GM06990 (cell line): ENCODE measurements at regions not wholly inside any gene's neighbourhood (a gene's known extent, or its start where the extent isn't known, plus 50 kb on each side); places are given as distances from the start of the nearest gene placed in this dataset.
"Not testable (repeated sequence)": the region's sequence is repeated elsewhere in the genome, so short reads cannot be mapped to it uniquely, and the experiment has no call there.

ENCODE experiments used
- DNase-seq: peaks from one replicate; pipeline ENCODE4 v3.0.0-alpha.2; 2011; ENCODE audit not compliant: insufficient read length; ENCODE audit errors: extremely low read depth
- H3K27me3 ChIP-seq: replicated peaks from 2 replicates; pipeline ENCODE4 v1.6.0; 2011; ENCODE audit warnings: low read length; ENCODE audit not compliant: control insufficient read depth, insufficient read depth
- H3K36me3 ChIP-seq: 2 replicates; pipeline ENCODE4 v1.5.1; 2011; ENCODE audit warnings: low read length; ENCODE audit not compliant: control insufficient read depth, insufficient read depth
- H3K4me3 ChIP-seq: replicated peaks from 2 replicates; pipeline ENCODE4 v1.5.1; 2011; ENCODE audit warnings: low read depth, mild to moderate bottlenecking, control low read depth, low read length
- TF ChIP-seq, protein P1 (sequence below): IDR thresholded peaks from 2 replicates; pipeline ENCODE4 v1.5.1; 2011; ENCODE audit warnings: low read length, control low read depth, mild to moderate bottlenecking, inconsistent platforms; ENCODE audit not compliant: insufficient read depth, poor library complexity, severe bottlenecking

DNA sequence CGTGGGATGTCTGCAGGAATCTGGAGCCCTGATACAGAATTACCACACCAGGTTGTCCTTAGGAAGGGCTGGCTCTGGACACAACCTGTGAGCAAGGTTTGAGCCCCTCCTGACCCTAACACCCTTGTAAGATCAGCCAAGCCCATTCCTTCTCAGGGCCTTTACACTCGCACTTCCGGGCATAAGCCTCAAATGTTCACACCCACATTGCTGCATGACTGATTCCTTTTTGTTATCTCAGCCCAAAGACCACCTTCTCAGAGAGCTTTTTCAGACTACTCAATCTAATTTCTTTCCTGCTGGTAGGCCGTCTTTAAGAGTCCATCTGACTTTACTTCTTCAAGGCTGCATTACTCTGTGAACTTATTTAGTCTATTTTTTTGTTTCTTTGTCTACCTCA, 464.0 kb upstream of the SPRED2 start:
- no peak for DNase-seq
- TF ChIP-seq, protein P1, sequence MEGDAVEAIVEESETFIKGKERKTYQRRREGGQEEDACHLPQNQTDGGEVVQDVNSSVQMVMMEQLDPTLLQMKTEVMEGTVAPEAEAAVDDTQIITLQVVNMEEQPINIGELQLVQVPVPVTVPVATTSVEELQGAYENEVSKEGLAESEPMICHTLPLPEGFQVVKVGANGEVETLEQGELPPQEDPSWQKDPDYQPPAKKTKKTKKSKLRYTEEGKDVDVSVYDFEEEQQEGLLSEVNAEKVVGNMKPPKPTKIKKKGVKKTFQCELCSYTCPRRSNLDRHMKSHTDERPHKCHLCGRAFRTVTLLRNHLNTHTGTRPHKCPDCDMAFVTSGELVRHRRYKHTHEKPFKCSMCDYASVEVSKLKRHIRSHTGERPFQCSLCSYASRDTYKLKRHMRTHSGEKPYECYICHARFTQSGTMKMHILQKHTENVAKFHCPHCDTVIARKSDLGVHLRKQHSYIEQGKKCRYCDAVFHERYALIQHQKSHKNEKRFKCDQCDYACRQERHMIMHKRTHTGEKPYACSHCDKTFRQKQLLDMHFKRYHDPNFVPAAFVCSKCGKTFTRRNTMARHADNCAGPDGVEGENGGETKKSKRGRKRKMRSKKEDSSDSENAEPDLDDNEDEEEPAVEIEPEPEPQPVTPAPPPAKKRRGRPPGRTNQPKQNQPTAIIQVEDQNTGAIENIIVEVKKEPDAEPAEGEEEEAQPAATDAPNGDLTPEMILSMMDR, result no peak
- Histone ChIP-seq H3K27me3 (no peaks in the 10 kb centered on the region; the same call in 1 of the 2 replicates), H3K4me3 (no peak overlapping the region), H3K36me3 (no peaks in the 10 kb centered on the region)

DNA sequence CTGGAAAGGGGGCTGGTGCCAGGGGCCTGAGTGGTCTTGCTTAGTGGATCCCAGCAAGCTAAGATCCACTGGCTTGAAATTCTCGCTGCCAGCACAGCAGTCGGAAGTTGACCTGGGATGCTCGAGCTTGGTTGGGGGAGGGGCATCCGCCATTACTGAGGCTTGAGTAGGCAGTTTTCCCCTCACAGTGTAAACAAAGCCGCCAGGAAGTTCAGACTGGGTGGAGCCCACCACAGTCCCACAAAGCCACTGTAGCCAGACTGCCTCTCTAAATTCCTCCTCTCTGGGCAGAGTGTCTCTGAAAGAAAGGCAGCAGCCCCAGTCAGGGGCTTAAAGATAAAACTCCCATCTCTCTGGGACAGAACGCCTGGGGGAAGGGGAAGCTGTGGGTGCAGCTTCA, 457.7 kb upstream of the SPRED2 start:
- H3K4me3 ChIP-seq, H3K27me3 ChIP-seq, H3K36me3 ChIP-seq, DNase-seq: not testable (repeated sequence)

DNA sequence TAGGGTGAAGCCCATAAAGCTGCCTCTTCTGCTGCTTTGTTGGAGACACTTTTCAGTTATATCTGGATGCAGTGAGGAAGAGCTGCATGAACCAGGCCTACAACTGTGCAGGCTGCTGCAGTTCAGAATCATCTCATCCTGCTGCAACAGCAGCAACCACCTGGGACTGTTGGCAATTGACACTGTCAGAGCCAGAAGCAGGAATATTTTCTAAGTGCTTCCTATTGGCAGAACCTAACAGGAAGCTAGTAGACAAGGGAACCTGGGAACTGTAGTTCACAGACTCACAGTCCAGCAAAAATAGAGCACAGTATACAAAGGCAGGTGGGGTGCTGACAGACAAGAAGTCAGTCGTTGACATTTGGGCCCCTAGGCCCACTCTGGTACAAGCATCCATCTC, 452.9 kb upstream of the SPRED2 start:
- Histone ChIP-seq H3K36me3 (no peaks in the 10 kb centered on the region), H3K4me3 (no peak overlapping the region), H3K27me3 (no peaks in the 10 kb centered on the region)
- TF ChIP-seq, protein P1, result no peak
- no peak for DNase-seq

DNA sequence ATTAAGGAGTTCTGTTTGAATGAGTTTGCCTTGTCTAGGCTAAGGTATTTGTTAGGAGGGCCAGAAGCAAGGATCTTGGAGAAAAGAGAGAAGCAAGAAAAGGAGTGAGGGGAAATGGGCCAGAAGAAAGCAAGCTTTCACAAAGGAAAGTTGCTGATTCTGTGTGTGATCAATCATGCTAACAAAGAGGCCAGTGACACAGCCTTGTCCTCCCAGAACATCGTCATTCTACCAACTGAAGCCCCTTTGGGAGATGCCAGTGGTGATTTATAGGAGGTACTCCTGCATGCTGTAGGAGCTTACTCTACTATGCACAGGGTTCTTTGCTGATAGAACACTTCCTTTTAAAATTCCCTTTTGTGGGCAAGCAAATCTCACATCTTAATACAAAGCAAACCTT, 449.2 kb upstream of the SPRED2 start:
- TF ChIP-seq, protein P1, result no peak
- no peak for DNase-seq
- no peaks in the 10 kb centered on the region for H3K27me3 ChIP-seq
- H3K36me3 ChIP-seq, result no peaks in the 10 kb centered on the region
- no peak overlapping the region for H3K4me3 ChIP-seq

DNA sequence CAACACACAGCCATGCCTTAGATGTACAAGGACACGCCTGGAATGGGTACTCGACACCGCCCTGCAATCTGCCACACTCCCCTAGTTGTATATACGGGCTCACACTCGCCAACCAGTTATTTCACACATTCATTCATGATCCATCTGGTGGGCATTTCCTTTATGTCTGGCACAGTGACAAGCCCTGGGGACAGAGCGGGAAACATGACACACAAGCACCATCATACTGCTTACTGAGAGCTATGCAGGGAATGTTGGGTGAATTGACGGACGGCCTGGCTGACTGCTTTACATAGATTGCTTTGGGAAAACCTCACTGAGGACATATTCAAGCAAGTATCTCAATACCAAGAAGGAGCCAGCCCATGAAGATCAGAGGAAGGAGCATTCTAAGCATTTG, 448.0 kb upstream of the SPRED2 start:
- no peak for DNase-seq

DNA sequence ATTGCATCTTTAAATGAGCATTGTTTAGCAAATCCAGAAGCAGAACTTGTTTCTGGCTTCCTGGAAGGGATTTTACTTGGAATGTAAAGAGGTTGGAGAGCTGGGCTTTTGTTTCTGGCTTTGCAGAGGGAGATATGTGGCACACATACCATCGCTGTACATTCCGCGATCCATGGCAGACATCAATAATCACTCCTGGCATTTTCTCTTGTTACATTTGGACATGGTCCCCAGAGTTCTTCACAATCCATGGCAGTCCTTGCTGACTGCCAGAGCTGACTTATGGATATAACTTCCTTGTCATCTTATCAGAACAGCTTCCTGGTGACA, 445.6 kb upstream of the SPRED2 start:
- H3K27me3 ChIP-seq, result no peaks in the 10 kb centered on the region; the same call in 1 of the 2 replicates
- H3K36me3 ChIP-seq, result no peaks in the 10 kb centered on the region
- DNase-seq, result no peak
- TF ChIP-seq, protein P1, result no peak
- H3K4me3 ChIP-seq, result no peak overlapping the region

More for the DNA sequence above, 448.0 kb upstream of the SPRED2 start:
- TF ChIP-seq, protein P1, result no peak
- Histone ChIP-seq H3K4me3 (no peak overlapping the region), H3K36me3 (no peaks in the 10 kb centered on the region), H3K27me3 (no peaks in the 10 kb centered on the region)
